ENCODE measurements at regions not wholly inside any gene's neighbourhood (a gene's known extent, or its start where the extent isn't known, plus 50 kb on each side); places are given as distances from the start of the nearest gene placed in this dataset.

GRCh38 chr3:72487946-72488737 lies 360.1 kb downstream of the SHQ1 start:
- TF ChIP-seq CTCF (IDR thresholded peaks at IDR 0.05) = no peak
- no peak for TF ChIP-seq POLR2A (IDR thresholded peaks at IDR 0.05)
- Histone ChIP-seq H3K9me3 (no peaks in the 10 kb centered on the region), H3K36me3 (no peaks in the 10 kb centered on the region), H3K27ac (no peak overlapping the region), H3K4me3 (no peak overlapping the region), H3K27me3 (no peaks in the 10 kb centered on the region), H3K4me1 (peaks cover 0 to 4% (median 0%) of the 10 kb centered on the region in 4 donors)
- ATAC-seq (no peak), DNase-seq (no peak)
- WGBS (ENCODE audit: insufficient coverage, low coverage, low lambda C conversion rate, missing lambda C conversion rate) = 79% methylated on average over 3 of the region's 9 CpGs
- intact Hi-C loops (cut with DNase I) = no loop called here

GRCh38 chr3:72487078-72487765 lies 361.0 kb downstream of the SHQ1 start:
- 37% methylated on average over 8 of the region's 11 CpGs for WGBS (ENCODE audit: insufficient coverage, low coverage, low lambda C conversion rate, missing lambda C conversion rate)
- Histone ChIP-seq H3K4me3 (no peak overlapping the region), H3K27ac (no peak overlapping the region), H3K9me3 (no peaks in the 10 kb centered on the region), H3K36me3 (no peaks in the 10 kb centered on the region), H3K27me3 (no peaks in the 10 kb centered on the region), H3K4me1 (peaks cover 0 to 6% (median 2%) of the 10 kb centered on the region in 4 donors)
- DNase-seq (no peak), ATAC-seq (peak in 3 of 4 donors; percentile 12 to 19 (median 16))
- no peak for TF ChIP-seq CTCF (IDR thresholded peaks at IDR 0.05)
- TF ChIP-seq POLR2A (IDR thresholded peaks at IDR 0.05) = no peak
- intact Hi-C loops (cut with DNase I) = no loop called here

- Histone ChIP-seq H3K27me3 (no peaks in the 10 kb centered on the region), H3K4me3 (no peak overlapping the region), H3K27ac (no peak overlapping the region), H3K4me1 (peaks cover 0 to 6% (median 3%) of the 10 kb centered on the region in 4 donors), H3K36me3 (no peaks in the 10 kb centered on the region), H3K9me3 (no peaks in the 10 kb centered on the region)
- TF ChIP-seq CTCF (IDR thresholded peaks at IDR 0.05) (no peak), POLR2A (IDR thresholded peaks at IDR 0.05) (no peak)
- intact Hi-C loops (cut with DNase I) = no loop called here
- 80% methylated on average over 2 of the region's 2 CpGs for WGBS (ENCODE audit: insufficient coverage, low coverage, low lambda C conversion rate, missing lambda C conversion rate)
- ATAC-seq (no peak), DNase-seq (no peak)
These were observed 362.6 kb downstream of the SHQ1 start for GRCh38 chr3:72485641-72486040.

GRCh38 chr3:72483554-72484104 lies 364.6 kb downstream of the SHQ1 start:
- H3K27me3 ChIP-seq = no peaks in the 10 kb centered on the region
- TF ChIP-seq POLR2A (IDR thresholded peaks at IDR 0.05) = no peak
- no peak for TF ChIP-seq CTCF (IDR thresholded peaks at IDR 0.05)
- WGBS (ENCODE audit: insufficient coverage, low coverage, low lambda C conversion rate, missing lambda C conversion rate) = 93% methylated on average over 2 of the region's 3 CpGs
- peaks cover 0 to 6% (median 3%) of the 10 kb centered on the region in 4 donors for H3K4me1 ChIP-seq
- H3K27ac ChIP-seq = peak overlapping the region in 1 of 3 donors; percentile 61
- H3K4me3 ChIP-seq = peak overlapping the region in 2 of 3 donors; percentile 8 to 42
- ATAC-seq = no peak
- intact Hi-C loops (cut with DNase I) = no loop called here
- no peaks in the 10 kb centered on the region for H3K36me3 ChIP-seq
- no peak for DNase-seq
- H3K9me3 ChIP-seq = no peaks in the 10 kb centered on the region

Data from right lobe of liver (tissue), 6 donors.